Glutamatergic neuron (in vitro differentiated cells): ENCODE measurements at regions not wholly inside any gene's neighbourhood (a gene's known extent, or its start where the extent isn't known, plus 50 kb on each side); places are given as distances from the start of the nearest gene placed in this dataset.

Experiments used
- DNase-seq: peaks from one replicate; pipeline ENCODE4 v3.0.0; 2022
- H3K27ac Mint-ChIP-seq: one replicate; pipeline ENCODE4 v1.8.0; 2020; ENCODE audit warnings: mild to moderate bottlenecking, mixed read lengths, inconsistent platforms; ENCODE audit not compliant: unreplicated experiment
- H3K27me3 Mint-ChIP-seq: one replicate; pipeline ENCODE4 v1.8.0; 2020; ENCODE audit warnings: mild to moderate bottlenecking, moderate library complexity, mixed read lengths, inconsistent platforms; ENCODE audit not compliant: unreplicated experiment
- H3K36me3 Mint-ChIP-seq: one replicate; pipeline ENCODE4 v1.8.0; 2020; ENCODE audit warnings: mild to moderate bottlenecking, mixed read lengths, inconsistent platforms; ENCODE audit not compliant: unreplicated experiment
- H3K4me1 Mint-ChIP-seq: one replicate; pipeline ENCODE4 v1.8.0; 2020; ENCODE audit warnings: mild to moderate bottlenecking, low read depth, mixed read lengths, inconsistent platforms; ENCODE audit not compliant: unreplicated experiment
- H3K4me3 Mint-ChIP-seq: one replicate; pipeline ENCODE4 v1.8.0; 2020; ENCODE audit warnings: mild to moderate bottlenecking, mixed read lengths, inconsistent platforms; ENCODE audit not compliant: unreplicated experiment
- H3K9me3 Mint-ChIP-seq: one replicate; pipeline ENCODE4 v1.8.0; 2020; ENCODE audit warnings: mild to moderate bottlenecking, moderate library complexity, mixed read lengths, inconsistent platforms; ENCODE audit not compliant: unreplicated experiment
- TF ChIP-seq, protein P1 (sequence below): fragments of 200-600 bp; sonication (generic); IDR thresholded peaks from one replicate; pipeline ENCODE4 v1.5.0; 2021; ENCODE audit not compliant: partially characterized antibody, unreplicated experiment

DNA sequence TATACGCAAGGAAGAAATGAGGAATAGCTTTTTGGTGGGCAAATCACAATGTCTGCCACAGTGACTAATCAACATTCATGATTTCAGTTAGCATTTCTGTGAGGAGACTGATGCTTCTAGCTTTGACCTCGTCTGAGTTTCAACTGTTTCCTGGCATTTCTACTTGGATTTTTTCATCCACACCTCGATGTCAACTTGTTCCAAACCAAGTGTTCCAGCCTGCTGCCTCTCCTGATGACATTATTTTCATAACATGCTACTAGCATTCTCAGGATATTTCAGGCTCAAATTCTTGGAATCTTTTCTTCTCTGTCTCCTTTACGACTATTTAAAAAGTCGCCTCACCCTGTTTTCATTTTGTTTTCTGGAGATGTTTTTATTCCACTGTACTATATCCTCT, 90.3 kb upstream of the TEX13D start:
- TF ChIP-seq, protein P1, sequence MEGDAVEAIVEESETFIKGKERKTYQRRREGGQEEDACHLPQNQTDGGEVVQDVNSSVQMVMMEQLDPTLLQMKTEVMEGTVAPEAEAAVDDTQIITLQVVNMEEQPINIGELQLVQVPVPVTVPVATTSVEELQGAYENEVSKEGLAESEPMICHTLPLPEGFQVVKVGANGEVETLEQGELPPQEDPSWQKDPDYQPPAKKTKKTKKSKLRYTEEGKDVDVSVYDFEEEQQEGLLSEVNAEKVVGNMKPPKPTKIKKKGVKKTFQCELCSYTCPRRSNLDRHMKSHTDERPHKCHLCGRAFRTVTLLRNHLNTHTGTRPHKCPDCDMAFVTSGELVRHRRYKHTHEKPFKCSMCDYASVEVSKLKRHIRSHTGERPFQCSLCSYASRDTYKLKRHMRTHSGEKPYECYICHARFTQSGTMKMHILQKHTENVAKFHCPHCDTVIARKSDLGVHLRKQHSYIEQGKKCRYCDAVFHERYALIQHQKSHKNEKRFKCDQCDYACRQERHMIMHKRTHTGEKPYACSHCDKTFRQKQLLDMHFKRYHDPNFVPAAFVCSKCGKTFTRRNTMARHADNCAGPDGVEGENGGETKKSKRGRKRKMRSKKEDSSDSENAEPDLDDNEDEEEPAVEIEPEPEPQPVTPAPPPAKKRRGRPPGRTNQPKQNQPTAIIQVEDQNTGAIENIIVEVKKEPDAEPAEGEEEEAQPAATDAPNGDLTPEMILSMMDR: no peak
- Mint-ChIP-seq H3K9me3 (no peaks in the 10 kb centered on the region), H3K36me3 (no peaks in the 10 kb centered on the region), H3K4me1 (no peaks in the 10 kb centered on the region), H3K27me3 (no peaks in the 10 kb centered on the region), H3K4me3 (no peak overlapping the region), H3K27ac (no peak overlapping the region)
- no peak for DNase-seq

GRCh38 chrX:124249345-124249744, 83.1 kb upstream of the TEX13D start:
- no peak for DNase-seq
- Mint-ChIP-seq H3K4me3 (no peak overlapping the region), H3K27me3 (no peaks in the 10 kb centered on the region), H3K9me3 (peaks cover 2% of the 10 kb centered on the region), H3K36me3 (no peaks in the 10 kb centered on the region), H3K27ac (no peak overlapping the region), H3K4me1 (no peaks in the 10 kb centered on the region)
- TF ChIP-seq, protein P1: no peak

- DNase-seq: no peak
- TF ChIP-seq, protein P1: no peak
- no peaks in the 10 kb centered on the region for H3K4me1 Mint-ChIP-seq
- no peaks in the 10 kb centered on the region for H3K27me3 Mint-ChIP-seq
- no peak overlapping the region for H3K27ac Mint-ChIP-seq
- no peaks in the 10 kb centered on the region for H3K36me3 Mint-ChIP-seq
- peaks cover 2% of the 10 kb centered on the region for H3K9me3 Mint-ChIP-seq
- H3K4me3 Mint-ChIP-seq: no peak overlapping the region
These were observed 81.5 kb upstream of the TEX13D start for GRCh38 chrX:124250835-124251437.

DNA sequence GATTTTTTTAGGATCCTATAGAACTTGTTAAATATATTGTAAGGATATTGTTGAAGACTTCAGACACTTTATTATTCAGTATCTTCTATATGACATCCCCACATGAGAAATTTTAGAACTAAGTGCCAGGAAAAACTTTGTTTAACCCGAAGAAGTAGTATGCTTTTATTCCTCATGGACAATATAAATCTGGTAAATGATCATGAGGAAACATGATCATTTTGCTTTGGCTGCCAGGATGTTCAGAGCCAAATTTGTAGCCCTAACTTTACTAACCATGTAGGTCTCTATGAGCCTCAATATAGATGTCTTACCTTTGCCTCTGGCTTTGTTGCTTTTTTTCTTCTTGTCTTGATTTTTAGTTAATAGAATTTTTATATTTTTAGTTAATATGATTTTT, 77.8 kb upstream of the TEX13D start:
- Mint-ChIP-seq H3K9me3 (no peaks in the 10 kb centered on the region), H3K36me3 (no peaks in the 10 kb centered on the region), H3K27me3 (no peaks in the 10 kb centered on the region), H3K4me1 (no peaks in the 10 kb centered on the region), H3K4me3 (no peak overlapping the region), H3K27ac (no peak overlapping the region)
- TF ChIP-seq, protein P1: no peak
- DNase-seq: no peak

GRCh38 chrX:124256216-124256615, 76.2 kb upstream of the TEX13D start:
- no peak overlapping the region for H3K27ac Mint-ChIP-seq
- H3K4me3 Mint-ChIP-seq: no peak overlapping the region
- no peaks in the 10 kb centered on the region for H3K36me3 Mint-ChIP-seq
- TF ChIP-seq, protein P1: no peak
- H3K27me3 Mint-ChIP-seq: no peaks in the 10 kb centered on the region
- DNase-seq: no peak
- no peaks in the 10 kb centered on the region for H3K4me1 Mint-ChIP-seq
- no peaks in the 10 kb centered on the region for H3K9me3 Mint-ChIP-seq
